ENCODE measurements at regions not wholly inside any gene's neighbourhood (a gene's known extent, or its start where the extent isn't known, plus 50 kb on each side); places are given as distances from the start of the nearest gene placed in this dataset.

DNA sequence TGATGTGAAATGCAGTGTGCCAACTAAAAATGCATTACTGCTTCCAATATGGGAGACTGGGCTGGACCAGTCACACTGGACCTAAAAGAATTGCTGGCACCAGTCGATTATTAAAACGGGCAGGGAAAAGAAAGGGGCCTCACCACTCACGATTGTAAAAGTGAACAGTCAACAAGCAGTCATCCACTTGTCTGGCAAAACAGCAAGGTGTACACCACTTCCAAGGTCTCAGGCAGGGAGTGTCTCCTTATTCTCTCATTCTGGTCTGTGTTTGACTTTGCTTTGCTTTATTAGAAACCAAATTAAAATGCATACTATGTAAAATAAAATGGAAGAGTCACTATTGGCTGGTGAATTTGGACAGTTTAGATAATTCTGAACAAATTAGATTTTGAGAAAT is 57.8 kb upstream of the TRPM3 start:
- no peak for DNase-seq (ENCODE audit: low read depth)

DNA sequence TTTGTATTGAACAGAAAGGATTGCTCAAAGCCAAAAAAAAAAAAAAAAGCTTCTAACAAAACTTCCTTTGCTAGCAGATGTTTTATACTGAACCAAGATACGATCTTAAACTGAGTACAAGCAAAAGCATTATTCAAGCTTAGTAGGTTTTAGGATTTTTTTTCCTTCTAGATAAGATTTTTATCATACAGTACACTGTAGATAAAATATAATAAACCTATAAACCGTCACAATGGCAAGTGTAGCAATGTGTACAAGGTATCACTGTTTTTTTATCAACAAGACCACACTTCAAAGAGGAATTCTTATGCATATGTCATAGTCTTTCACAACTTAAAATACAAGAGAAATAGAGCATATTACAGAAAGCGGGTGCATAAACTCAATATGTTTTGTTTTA is 56.5 kb upstream of the TRPM3 start:
- DNase-seq (ENCODE audit: low read depth): no peak

GRCh38 chr9:71171517-71171916 is 50.1 kb upstream of the TRPM3 start:
- no peak for DNase-seq (ENCODE audit: low read depth)

Measured in iris pigment epithelial cell (primary cell).